Erythroblast (primary cell): ENCODE measurements at regions not wholly inside any gene's neighbourhood (a gene's known extent, or its start where the extent isn't known, plus 50 kb on each side); places are given as distances from the start of the nearest gene placed in this dataset.

Experiments
- GATA1 ChIP-seq: IDR thresholded peaks from 2 replicates; pipeline ENCODE4 v1.6.1; 2011; ENCODE audit warnings: low read depth, mild to moderate bottlenecking, control low read depth, low read length, moderate library complexity
- POLR2A ChIP-seq: IDR thresholded peaks from 2 replicates; pipeline ENCODE4 v1.6.1; 2011; ENCODE audit warnings: mild to moderate bottlenecking, low read length

GRCh38 chr14:89650077-89650978, 233.3 kb upstream of the FOXN3 start:
- TF ChIP-seq POLR2A (no peak), GATA1 (no peak)
